Neural crest cell (in vitro differentiated cells): ENCODE measurements at regions not wholly inside any gene's neighbourhood (a gene's known extent, or its start where the extent isn't known, plus 50 kb on each side); places are given as distances from the start of the nearest gene placed in this dataset.

Experiments
- DNase-seq: peaks from one replicate; pipeline ENCODE4 v3.0.0; 2021; ENCODE audit warnings: low read depth, mixed read lengths, low spot score
- H3K27ac Mint-ChIP-seq: one replicate; pipeline ENCODE4 v1.8.0; 2021; ENCODE audit warnings: mild to moderate bottlenecking, mixed read lengths; ENCODE audit not compliant: unreplicated experiment
- H3K27me3 Mint-ChIP-seq: 2 replicates; pipeline ENCODE4 v1.8.0; 2021; ENCODE audit warnings: low read depth, mild to moderate bottlenecking, mixed read lengths
- H3K36me3 Mint-ChIP-seq: 2 replicates; pipeline ENCODE4 v1.8.0; 2021; ENCODE audit warnings: low read depth, mild to moderate bottlenecking, mixed read lengths
- H3K4me1 Mint-ChIP-seq: 2 replicates; pipeline ENCODE4 v1.8.0; 2021; ENCODE audit warnings: mixed read lengths
- H3K4me3 Mint-ChIP-seq: one replicate; pipeline ENCODE4 v1.8.0; 2021; ENCODE audit warnings: mild to moderate bottlenecking, mixed read lengths
- H3K9me3 Mint-ChIP-seq: 2 replicates; pipeline ENCODE4 v1.8.0; 2021; ENCODE audit warnings: mixed read lengths
- CTCF ChIP-seq: fragments of 200-600 bp; sonication (generic); conservative IDR thresholded peaks from 2 replicates; pipeline ENCODE4 v1.5.0; 2021; ENCODE audit warnings: antibody characterized with exemption, mild to moderate bottlenecking

- no peak for TF ChIP-seq CTCF
- Mint-ChIP-seq H3K36me3 (no peaks in the 10 kb centered on the region), H3K9me3 (peaks cover 5% of the 10 kb centered on the region), H3K4me3 (no peak overlapping the region), H3K4me1 (peaks cover 6% of the 10 kb centered on the region), H3K27me3 (peaks cover 23% of the 10 kb centered on the region), H3K27ac (no peak overlapping the region)
- DNase-seq = no peak
These were observed 98.5 kb upstream of the HIVEP3 start for GRCh38 chr1:42017259-42017658.

- Mint-ChIP-seq H3K4me3 (no peak overlapping the region), H3K36me3 (no peaks in the 10 kb centered on the region), H3K4me1 (peaks cover 6% of the 10 kb centered on the region), H3K9me3 (peaks cover 5% of the 10 kb centered on the region), H3K27me3 (peaks cover 22% of the 10 kb centered on the region), H3K27ac (no peak overlapping the region)
- TF ChIP-seq CTCF = no peak
- no peak for DNase-seq
These were observed 96.1 kb upstream of the HIVEP3 start for GRCh38 chr1:42014823-42015222.

- no peaks in the 10 kb centered on the region for H3K36me3 Mint-ChIP-seq
- TF ChIP-seq CTCF = no peak
- H3K9me3 Mint-ChIP-seq = peaks cover 5% of the 10 kb centered on the region
- peaks cover 6% of the 10 kb centered on the region for H3K4me1 Mint-ChIP-seq
- no peak for DNase-seq
- H3K27me3 Mint-ChIP-seq = peaks cover 30% of the 10 kb centered on the region
- H3K27ac Mint-ChIP-seq = no peak overlapping the region
- H3K4me3 Mint-ChIP-seq = no peak overlapping the region
These were observed 95.3 kb upstream of the HIVEP3 start for GRCh38 chr1:42013881-42014470.

- Mint-ChIP-seq H3K4me1 (peaks cover 6% of the 10 kb centered on the region), H3K36me3 (no peaks in the 10 kb centered on the region), H3K27ac (no peak overlapping the region), H3K4me3 (no peak overlapping the region), H3K27me3 (peaks cover 35% of the 10 kb centered on the region), H3K9me3 (no peaks in the 10 kb centered on the region)
- no peak for TF ChIP-seq CTCF
- no peak for DNase-seq
These were observed 94.1 kb upstream of the HIVEP3 start for GRCh38 chr1:42012852-42013251.

GRCh38 chr1:42010381-42010780 is 91.7 kb upstream of the HIVEP3 start:
- H3K27ac Mint-ChIP-seq = no peak overlapping the region
- peaks cover 50% of the 10 kb centered on the region for H3K27me3 Mint-ChIP-seq
- no peak for DNase-seq
- no peaks in the 10 kb centered on the region for H3K36me3 Mint-ChIP-seq
- peaks cover 6% of the 10 kb centered on the region for H3K4me1 Mint-ChIP-seq
- TF ChIP-seq CTCF = no peak
- no peak overlapping the region for H3K4me3 Mint-ChIP-seq
- H3K9me3 Mint-ChIP-seq = no peaks in the 10 kb centered on the region
